ENCODE measurements at regions not wholly inside any gene's neighbourhood (a gene's known extent, or its start where the extent isn't known, plus 50 kb on each side); places are given as distances from the start of the nearest gene placed in this dataset.

- intact Hi-C loops (cut with micrococcal nuclease), result no loop called here
- peaks cover 15% of the 10 kb centered on the region for H3K27me3 Mint-ChIP-seq (ENCODE audit: insufficient read depth, unreplicated experiment)
- H3K4me1 Mint-ChIP-seq (ENCODE audit: insufficient read depth, unreplicated experiment), result no peaks in the 10 kb centered on the region
- DNase-seq (ENCODE audit: unreplicated experiment), result no peak
- TF ChIP-seq, protein P1, sequence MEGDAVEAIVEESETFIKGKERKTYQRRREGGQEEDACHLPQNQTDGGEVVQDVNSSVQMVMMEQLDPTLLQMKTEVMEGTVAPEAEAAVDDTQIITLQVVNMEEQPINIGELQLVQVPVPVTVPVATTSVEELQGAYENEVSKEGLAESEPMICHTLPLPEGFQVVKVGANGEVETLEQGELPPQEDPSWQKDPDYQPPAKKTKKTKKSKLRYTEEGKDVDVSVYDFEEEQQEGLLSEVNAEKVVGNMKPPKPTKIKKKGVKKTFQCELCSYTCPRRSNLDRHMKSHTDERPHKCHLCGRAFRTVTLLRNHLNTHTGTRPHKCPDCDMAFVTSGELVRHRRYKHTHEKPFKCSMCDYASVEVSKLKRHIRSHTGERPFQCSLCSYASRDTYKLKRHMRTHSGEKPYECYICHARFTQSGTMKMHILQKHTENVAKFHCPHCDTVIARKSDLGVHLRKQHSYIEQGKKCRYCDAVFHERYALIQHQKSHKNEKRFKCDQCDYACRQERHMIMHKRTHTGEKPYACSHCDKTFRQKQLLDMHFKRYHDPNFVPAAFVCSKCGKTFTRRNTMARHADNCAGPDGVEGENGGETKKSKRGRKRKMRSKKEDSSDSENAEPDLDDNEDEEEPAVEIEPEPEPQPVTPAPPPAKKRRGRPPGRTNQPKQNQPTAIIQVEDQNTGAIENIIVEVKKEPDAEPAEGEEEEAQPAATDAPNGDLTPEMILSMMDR (IDR thresholded peaks at IDR 0.05; ENCODE audit: unreplicated experiment), result no peak
- ChIA-PET POLR2A (no interaction called here), CTCF (interaction anchor here (0.6 to 0.8 kb wide), 2 partner anchors 74 to 1761 kb away, joined by 3 read pairs; no protein-coding TSS in a partner anchor)
- H3K36me3 Mint-ChIP-seq (ENCODE audit: insufficient read depth, unreplicated experiment), result no peaks in the 10 kb centered on the region
- BruUV-seq (replicated peaks), result no TSS peak
- no peaks in the 10 kb centered on the region for H3K9me3 Mint-ChIP-seq (ENCODE audit: unreplicated experiment)
- no peak overlapping the region for H3K27ac Mint-ChIP-seq (ENCODE audit: low read depth, unreplicated experiment)
- no peak overlapping the region for H3K4me3 Mint-ChIP-seq (ENCODE audit: unreplicated experiment)
Measured at GRCh38 chr7:65233409-65234034, 140.1 kb upstream of the ZNF92 start.

GRCh38 chr7:65230231-65230630 lies 143.4 kb upstream of the ZNF92 start:
- Mint-ChIP-seq H3K4me1 (ENCODE audit: insufficient read depth, unreplicated experiment) (no peaks in the 10 kb centered on the region), H3K9me3 (ENCODE audit: unreplicated experiment) (no peaks in the 10 kb centered on the region), H3K36me3 (ENCODE audit: insufficient read depth, unreplicated experiment) (no peaks in the 10 kb centered on the region), H3K27ac (ENCODE audit: low read depth, unreplicated experiment) (no peak overlapping the region), H3K4me3 (ENCODE audit: unreplicated experiment) (no peak overlapping the region), H3K27me3 (ENCODE audit: insufficient read depth, unreplicated experiment) (peaks cover 2% of the 10 kb centered on the region)
- no peak for DNase-seq (ENCODE audit: unreplicated experiment)
- TF ChIP-seq, protein P1 (IDR thresholded peaks at IDR 0.05; ENCODE audit: unreplicated experiment), result no peak
- POLR2A ChIA-PET, result no interaction called here
- CTCF ChIA-PET, result interaction anchor here (0.7 kb wide), 1 partner anchor 391 kb away, joined by 3 read pairs; no protein-coding TSS in a partner anchor
- intact Hi-C loops (cut with micrococcal nuclease), result no loop called here
- BruUV-seq (replicated peaks), result no TSS peak

- DNase-seq (ENCODE audit: unreplicated experiment), result no peak
- ChIA-PET POLR2A (no interaction called here), CTCF (interaction anchor here (1.4 kb wide), 1 partner anchor 82 kb away, joined by 7 read pairs; no protein-coding TSS in a partner anchor)
- intact Hi-C loops (cut with micrococcal nuclease), result no loop called here
- Mint-ChIP-seq H3K27ac (ENCODE audit: low read depth, unreplicated experiment) (no peak overlapping the region), H3K36me3 (ENCODE audit: insufficient read depth, unreplicated experiment) (no peaks in the 10 kb centered on the region), H3K4me1 (ENCODE audit: insufficient read depth, unreplicated experiment) (no peaks in the 10 kb centered on the region), H3K4me3 (ENCODE audit: unreplicated experiment) (no peak overlapping the region), H3K27me3 (ENCODE audit: insufficient read depth, unreplicated experiment) (no peaks in the 10 kb centered on the region), H3K9me3 (ENCODE audit: unreplicated experiment) (no peaks in the 10 kb centered on the region)
- TF ChIP-seq, protein P1 (IDR thresholded peaks at IDR 0.05; ENCODE audit: unreplicated experiment), result no peak
- no TSS peak for BruUV-seq (replicated peaks)
Measured at GRCh38 chr7:65225422-65226006, 148.1 kb upstream of the ZNF92 start.

- Mint-ChIP-seq H3K27me3 (ENCODE audit: insufficient read depth, unreplicated experiment) (no peaks in the 10 kb centered on the region), H3K4me1 (ENCODE audit: insufficient read depth, unreplicated experiment) (no peaks in the 10 kb centered on the region), H3K36me3 (ENCODE audit: insufficient read depth, unreplicated experiment) (no peaks in the 10 kb centered on the region), H3K27ac (ENCODE audit: low read depth, unreplicated experiment) (no peak overlapping the region), H3K4me3 (ENCODE audit: unreplicated experiment) (no peak overlapping the region), H3K9me3 (ENCODE audit: unreplicated experiment) (no peaks in the 10 kb centered on the region)
- TF ChIP-seq, protein P1 (IDR thresholded peaks at IDR 0.05; ENCODE audit: unreplicated experiment), result no peak
- ChIA-PET POLR2A (no interaction called here), CTCF (no interaction called here)
- no peak for DNase-seq (ENCODE audit: unreplicated experiment)
- BruUV-seq (replicated peaks), result no TSS peak
- intact Hi-C loops (cut with micrococcal nuclease), result no loop called here
Measured at GRCh38 chr7:65222655-65223054, 151.0 kb upstream of the ZNF92 start.
